GM21390 (cell line): ENCODE measurements at regions not wholly inside any gene's neighbourhood (a gene's known extent, or its start where the extent isn't known, plus 50 kb on each side); places are given as distances from the start of the nearest gene placed in this dataset.

ENCODE experiments used
- ATAC-seq: cut with Tn5 transposase; IDR thresholded peaks from one replicate; pipeline ENCODE4 v1.9.1; 2021; ENCODE audit not compliant: unreplicated experiment

DNA sequence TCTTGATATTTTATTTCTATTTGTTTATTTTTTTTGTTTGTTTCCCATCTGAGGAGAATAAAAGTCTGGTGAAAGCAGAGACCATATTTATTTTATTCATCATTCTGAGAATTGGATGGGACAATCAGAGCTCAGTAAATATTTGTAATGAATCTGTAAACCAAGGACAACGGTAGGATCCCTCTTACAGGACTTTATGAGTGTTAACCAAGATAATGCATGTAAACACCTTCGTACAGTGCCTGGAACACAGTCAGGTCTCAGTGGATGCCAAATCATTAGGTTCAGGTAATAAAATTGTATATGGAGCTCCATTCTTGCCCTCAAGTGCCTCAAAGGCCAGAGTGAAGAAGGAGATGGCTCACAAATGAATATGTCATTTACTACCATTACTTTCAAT, 288.7 kb downstream of the PAX1 start:
- no peak for ATAC-seq

DNA sequence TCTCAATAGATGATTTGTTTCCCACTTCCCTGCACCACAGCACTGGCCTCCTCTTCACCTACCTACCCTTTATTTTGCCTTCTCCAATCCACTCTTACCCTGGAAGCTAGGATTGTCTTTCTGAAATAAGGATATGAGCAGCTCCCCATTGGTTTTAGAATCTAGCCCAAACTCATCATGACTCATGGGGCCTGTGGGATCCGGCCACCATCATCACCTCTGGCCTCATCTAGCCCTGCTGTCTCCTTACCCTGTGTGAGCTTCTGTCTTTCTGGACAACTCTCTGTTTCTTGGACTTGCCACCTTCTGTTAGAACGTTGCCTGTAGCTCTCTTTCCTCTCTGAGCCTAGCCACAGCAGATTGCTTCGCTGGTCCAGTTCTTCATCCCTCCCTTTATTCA, 277.1 kb downstream of the PAX1 start:
- ATAC-seq: no peak

DNA sequence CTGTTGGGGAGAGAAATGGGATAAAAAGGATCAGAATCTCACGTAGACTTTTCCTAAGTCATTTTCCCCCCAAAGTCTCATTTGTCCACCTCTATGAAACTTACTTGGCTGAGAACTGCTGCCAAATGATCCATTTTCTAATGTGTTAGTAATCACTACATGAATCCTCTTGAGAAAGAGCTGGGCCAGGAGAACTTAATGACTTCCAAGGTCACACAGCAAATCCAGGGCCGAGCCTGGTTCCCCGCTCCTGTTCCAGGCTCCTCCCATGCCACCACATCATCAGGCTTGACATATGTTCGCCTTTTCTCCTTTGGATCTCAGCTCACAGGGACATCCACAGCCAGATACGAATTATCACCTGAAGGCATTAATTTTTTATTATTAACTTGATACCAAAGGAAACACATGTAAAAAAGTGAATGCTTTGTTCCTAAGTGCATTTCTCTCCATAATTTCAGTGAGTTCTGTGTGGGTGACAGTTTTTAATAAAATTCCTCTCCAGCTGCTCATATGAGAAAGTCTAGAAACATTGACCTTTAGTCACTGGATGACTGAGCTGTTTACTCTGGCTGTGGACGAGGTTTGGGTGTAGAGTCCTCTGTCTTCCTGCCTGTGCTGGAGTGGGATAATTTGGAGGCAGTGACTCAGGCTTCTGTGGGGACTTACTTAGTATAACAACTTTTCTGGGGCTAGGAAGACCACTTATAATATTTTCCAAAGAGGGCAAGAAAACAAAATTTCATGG, 276.3 kb downstream of the PAX1 start:
- no peak for ATAC-seq

DNA sequence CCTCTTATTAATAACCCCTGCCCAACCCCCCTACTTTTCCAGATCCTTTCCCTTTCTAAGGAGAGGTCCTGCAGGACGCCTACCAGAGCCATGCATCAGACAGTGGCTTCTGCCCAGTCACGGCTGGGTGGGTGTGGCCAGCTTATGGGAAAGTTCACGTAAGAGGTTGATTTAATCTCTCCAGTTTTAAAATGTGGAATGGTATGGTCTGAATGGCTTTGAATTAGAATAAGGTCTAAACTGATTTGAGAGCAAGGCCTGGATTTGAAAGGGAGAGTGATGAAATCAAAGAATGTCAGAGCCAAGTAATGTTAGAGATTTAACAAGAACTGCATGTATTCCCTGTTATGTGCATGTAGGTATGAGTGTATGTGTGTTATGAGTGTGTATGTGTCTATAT, 275.7 kb downstream of the PAX1 start:
- no peak for ATAC-seq

DNA sequence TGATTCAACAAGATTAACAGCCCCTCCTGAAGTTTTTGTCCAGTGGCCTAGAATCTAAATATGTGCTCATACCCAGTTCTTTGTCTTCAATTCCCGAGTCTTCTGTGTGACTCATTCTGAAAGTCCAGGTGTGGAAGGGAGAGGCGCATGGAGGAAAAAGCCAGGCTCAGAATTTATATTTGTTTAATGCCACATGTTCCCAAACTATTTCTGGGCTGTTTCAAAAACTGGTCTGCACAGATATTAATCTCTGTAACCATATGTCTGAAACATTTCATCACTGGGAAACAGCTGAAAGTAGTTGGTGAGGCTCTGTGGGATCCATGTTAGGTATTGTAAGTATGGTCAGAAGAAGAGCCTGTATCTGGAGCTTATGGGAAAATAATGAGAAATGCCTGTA, 266.0 kb downstream of the PAX1 start:
- ATAC-seq: no peak

DNA sequence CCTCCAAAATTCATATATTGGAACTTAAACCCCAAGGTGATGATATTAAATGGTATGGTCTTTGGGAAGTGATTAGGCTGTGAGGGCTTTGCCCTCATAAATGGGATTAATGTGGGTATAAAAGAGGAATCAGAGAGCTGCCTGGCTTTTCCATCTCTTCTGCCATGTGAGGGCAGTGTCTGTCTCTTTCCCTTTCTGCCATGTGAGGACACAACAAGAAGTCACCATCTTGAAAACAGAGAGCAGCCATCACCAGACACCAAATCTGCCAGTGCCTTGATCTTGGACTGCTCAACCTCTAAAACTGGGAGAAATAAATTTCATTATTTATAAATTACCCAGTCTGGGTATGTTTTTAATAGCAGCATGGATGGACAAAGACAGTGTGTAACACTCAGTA, 263.0 kb downstream of the PAX1 start:
- ATAC-seq: no peak

DNA sequence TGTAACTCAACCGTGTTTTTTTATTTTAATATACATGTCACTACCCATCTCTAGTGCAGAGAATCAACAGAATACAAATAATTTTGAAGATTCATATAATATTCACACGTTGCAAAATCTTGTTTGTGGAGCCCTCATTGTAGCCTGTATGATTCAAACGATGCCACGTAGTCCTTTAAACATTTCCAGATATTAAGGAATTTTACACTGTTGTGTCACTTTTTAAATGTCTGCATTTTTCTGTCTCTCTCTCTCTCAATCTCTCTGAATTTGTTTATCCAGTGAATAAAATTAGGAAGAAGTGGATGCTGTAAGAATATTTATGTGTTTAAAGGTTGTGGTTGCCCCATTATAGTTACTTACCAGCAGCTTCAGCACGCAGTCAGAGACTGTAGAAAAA, 262.0 kb downstream of the PAX1 start:
- ATAC-seq: no peak

DNA sequence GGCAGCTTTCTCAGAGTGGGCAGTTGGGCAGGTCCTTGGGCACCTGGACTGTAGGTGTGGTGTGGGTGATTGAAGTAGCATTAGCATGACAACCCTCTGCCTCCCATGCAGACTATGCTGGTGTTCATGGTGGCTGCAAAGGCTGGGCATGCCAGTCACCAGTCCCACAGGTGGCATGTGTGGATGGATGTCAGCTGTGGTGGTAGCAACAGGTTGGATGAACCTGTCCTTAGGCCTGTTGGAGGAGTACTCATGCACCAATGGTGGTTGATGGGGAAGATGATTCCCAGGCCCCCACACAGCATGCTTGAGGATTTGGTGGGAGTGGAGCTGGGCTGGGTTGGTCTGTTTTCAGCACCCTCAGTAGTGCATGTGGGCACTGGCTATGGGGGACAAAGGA, 251.1 kb downstream of the PAX1 start:
- ATAC-seq: no peak

DNA sequence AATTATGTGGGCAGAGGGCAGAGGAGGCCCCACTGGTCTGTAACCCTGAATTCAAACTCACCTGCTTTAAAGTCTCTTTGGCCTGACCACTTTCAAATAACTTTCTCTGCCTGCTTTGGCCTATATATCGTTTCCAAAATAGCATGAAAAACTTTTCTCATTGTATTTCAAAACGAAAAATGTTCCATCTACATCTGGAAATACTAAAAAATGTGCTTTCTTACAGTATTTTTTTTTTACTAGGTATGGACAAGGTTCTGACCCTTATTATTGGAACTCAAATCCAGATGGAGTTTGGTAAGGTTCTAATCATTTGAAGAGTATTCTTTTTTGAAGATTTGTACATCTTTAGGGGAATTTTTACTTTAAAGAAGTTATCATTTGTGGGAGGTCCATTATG, 241.9 kb downstream of the PAX1 start:
- no peak for ATAC-seq

DNA sequence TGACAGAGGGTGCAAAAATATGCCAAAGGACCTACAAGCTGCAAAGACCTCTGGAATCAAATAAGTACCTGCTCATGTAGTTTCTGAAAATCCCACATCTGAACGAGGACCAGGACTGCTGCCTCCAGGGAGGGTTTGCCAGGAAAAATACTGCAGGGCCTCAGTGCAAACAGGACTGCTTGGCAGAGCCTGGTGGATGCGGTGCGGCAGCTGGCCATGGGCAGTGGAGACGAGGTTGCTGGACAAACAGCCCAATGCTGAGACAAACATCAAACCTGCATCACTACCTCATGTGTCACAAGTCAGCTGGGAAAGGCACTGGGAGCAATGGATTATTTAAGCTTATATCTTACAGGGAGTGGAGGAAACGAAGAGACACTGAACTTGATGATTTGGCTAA, 238.8 kb downstream of the PAX1 start:
- no peak for ATAC-seq

DNA sequence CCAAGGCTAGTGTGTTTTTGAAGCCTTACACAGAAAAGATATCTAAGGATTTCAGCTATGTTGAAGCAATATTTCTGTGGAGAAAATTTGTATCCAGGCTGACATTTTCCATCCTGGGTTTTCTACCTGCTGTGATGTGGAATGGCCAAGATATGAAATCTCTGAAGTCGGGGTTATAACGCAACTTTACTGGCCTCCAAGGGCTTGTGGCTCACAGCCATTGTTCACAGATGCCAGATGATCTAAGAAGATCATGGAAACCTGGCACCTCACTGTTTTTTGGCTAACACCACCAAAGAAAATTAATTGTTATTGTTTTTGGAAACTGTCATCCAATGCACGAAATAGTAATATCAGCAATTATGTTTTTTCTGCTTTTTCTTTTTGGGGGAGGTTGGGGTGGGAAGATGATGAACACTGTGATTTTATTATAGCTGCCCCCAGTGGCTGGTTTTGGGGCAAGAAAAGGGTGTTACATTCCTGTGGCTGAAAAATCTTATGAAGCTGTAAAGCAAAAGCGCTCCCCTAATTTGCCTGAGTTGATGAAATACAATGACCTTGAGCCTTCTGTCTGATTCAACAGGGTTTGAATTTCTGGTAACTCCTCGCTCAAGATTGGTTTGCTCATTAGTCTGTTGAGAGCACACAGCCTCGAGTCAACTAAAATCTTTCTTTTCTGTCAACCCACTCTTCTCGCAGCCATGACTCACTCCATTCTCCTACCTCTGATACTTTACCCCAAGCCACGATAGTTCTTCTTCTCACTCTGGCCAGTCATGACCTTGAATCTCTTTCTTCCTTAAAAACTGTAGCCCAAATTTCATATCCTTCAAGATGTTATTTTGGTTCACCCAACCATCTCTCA, 236.7 kb downstream of the PAX1 start:
- ATAC-seq: no peak

DNA sequence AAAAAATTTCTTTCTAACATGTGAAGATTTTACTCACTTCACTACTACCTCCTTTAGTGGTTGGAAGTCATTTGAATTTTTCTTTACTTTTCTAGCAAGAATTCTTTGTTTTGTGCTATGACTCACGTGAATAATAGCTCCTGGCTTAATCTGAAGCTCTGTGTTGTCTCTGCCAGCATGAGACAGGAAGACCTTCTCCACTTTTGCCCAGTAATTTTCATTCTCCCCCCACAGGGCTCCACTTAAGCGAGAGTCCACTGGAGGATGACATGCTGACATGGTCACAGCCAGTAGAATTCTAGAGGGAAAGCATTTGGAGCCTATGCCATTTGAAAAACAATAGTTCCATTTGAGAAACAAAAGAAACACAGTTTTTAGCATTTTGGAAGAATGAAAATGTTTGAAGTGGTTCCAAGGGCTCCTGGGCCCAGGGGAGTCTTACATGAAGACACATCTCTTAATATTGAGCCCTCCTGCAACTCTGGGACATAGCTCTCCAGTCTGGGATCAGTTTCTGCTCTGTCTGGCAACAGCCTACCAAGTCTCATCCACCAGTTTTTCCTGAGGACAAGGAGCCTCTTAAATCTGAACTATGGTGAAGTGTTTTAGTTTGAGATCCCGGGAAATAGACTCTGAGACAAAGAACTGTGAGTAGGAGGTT, 231.4 kb downstream of the PAX1 start:
- ATAC-seq: no peak

DNA sequence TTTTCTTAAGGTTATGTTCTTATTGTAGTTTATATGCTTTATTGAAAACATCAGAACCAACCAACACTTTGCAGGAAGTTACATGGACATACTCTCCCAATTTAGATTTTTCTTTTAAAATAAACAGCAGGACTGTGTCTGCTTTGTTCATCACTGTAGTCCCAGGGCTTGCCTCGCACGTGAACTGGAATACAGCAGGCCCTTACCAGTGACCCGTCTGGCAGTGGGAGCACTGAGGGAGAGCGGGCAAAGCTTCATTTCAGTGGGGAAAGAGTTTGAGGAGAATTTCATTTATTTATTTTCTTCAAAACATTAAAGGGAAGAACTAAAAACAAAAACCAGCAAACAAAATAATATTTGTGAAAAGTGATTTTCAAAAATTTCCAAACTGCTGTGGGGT, 230.8 kb downstream of the PAX1 start:
- ATAC-seq: no peak

DNA sequence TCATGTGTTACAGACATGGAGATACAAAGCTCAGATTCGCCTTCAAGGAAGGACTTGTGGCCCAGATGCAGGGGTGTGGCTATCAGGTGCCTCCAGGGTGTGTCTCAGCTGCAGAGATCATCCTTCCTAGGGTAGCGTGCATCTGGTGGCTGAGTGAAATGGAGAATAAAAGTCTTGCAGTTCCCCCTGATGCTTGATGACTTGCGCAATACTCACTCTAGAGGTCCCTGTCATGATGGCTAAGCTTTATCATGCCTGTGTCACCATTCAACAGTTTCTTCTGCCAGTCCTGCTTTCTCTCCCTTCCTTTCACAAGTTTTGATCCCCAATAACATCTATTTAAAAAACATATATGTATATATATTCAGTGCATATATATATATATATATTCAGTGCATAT, 228.1 kb downstream of the PAX1 start:
- no peak for ATAC-seq

DNA sequence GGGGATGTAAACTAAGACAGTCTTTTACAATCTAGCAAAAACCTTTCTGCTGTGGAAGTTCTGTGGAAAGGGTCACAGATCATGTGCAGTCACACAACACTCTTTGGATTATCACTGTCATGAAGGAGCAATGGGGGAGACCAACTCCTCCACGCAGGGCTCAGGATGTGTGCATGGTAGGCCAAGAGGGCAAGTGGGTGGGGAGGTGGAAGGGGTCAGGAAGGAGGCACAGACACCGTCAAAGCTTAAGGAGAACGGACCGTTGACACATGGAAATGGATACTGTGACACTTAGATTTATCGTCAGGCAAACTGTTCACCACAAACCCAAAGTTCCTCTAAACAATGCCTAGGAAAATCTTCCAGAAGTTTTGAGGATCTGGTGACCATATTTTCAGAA, 215.8 kb downstream of the PAX1 start:
- no peak for ATAC-seq

DNA sequence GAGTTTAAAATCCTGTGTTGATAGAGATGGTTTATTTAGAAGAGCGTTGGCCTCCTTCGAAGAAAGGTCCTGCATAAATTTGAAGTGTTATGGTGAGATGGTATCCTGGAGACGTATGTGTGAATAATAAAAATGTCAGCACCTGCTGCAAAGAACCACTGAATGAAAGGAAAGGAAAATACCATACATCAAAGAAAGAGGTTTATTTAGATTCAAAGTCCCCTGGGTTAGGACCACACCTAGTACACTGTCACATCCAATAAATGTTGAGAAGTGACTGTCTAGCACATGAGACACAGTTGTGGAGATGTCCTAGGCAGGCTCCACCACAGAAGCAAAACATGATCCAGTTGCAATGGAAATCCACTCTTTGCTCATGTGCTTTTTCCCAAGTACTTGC, 214.7 kb downstream of the PAX1 start:
- no peak for ATAC-seq

DNA sequence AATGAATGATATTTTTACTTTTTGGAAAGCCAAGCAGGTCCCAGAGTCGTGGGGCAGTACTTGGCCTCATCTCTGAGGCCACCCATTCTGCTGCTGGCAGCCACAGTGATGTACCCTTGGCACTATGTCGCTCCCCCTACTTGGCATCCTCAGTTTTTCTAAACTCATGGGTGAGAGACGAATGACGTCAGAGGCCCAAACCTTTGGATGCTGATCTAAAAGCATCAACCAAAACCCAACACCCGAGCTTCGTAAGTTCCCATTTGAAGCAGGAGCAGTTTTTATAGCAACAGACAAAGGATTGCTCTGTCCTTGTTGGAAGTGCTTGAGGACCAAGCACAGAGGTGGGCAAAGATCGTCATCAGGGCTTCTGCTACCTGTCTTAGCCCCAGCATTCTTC, 212.9 kb downstream of the PAX1 start:
- ATAC-seq: no peak

DNA sequence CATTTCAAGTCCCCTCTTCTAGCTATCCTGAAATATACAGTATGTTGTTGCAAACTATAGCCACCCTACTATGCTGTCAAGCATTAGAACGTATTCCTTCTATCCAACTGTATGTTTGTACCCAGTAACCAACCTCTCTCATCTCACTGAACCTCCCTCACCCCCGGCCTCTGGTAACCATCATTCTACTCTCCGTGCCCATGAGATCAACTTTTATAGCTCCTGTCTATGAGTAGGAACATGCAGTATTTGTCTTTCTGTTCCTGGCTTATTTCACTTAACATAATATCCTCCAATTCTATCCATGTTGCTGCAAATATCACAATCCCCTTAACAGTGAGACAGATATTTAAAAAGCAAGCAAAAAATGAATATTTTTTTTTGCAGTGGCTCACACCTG, 196.9 kb downstream of the PAX1 start:
- no peak for ATAC-seq

DNA sequence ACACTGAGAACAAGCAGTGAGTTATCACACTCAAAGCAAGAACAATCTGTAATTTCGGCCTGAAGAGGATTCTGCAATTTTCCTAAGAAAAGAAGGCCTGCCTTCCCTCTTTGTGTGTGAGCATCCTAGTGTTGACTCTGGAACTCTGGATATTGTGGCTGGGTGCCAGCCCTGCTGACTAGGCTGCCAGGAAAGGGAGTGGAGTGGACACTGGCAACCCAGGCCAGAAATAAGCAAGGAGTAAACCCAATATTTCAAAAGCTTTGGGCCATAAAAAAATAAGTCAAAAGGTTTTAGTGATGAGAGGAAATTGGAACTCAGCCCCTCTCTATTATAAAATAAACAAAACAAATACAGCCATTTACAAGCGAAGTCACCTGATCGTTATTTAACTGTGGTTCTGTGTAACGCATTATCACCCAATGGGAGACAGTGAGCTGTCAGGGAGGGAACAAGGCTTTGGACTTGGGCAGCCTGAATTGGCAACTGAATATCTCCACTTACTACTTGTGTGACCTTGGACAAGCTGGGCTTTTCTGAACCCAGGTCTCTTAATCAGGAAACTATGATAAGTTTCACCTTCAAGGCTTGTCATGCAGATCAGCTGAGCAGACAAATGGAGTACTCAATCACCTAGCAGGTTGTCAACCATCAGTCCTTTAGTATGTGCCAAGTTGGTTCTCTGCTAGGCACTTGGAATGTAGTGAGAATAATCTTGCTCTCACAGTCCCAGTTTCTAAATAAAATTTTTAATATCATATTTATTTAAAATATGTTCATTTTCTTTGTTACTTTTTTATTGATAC, 196.2 kb downstream of the PAX1 start:
- no peak for ATAC-seq

DNA sequence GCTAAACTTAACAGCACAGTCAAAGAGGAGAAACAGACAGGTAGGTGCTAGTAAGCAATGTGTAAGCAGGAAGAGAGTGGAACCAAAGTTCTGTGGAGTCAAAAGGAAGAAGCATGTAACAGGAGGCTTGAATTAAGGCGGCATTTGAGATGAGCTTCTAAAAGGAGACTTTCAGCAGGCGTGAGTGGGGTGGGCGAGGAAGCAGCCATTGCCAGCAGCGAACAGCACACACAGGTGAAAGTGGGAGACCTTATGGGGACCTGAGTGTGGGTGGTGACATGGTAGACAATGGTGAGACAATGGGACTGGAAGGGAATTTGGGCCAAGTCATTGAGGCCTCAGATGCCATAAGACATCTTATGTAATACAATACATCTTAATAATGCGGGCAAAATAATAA, 195.0 kb downstream of the PAX1 start:
- ATAC-seq: no peak

DNA sequence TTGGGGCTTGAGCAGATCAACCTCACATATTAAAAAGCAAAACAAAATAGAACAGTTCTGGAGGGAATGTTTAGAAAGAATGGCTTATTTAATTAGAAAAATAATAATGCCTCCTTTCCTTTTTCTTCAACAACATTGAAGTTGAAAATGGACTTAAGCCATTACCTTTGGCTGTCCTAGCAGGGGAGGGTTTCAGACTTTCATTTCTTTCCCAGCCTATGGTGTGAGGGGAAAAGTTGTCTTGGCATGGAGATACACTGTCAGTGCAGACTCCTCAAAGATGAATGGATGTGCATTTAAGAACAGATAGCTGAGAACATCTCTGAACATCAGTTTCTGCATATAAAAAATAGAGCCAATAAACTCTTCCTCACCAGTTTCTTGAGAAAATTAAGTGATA, 169.5 kb downstream of the PAX1 start:
- no peak for ATAC-seq
